ENCODE measurements at regions not wholly inside any gene's neighbourhood (a gene's known extent, or its start where the extent isn't known, plus 50 kb on each side); places are given as distances from the start of the nearest gene placed in this dataset.
"Not testable (repeated sequence)": the region's sequence is repeated elsewhere in the genome, so short reads cannot be mapped to it uniquely, and the experiment has no call there.

GRCh38 chr13:50772881-50773280 is 70.6 kb downstream of the DLEU7 start:
- DNase-seq, result not testable (repeated sequence)
